Calu3 (cell line): ENCODE measurements at regions not wholly inside any gene's neighbourhood (a gene's known extent, or its start where the extent isn't known, plus 50 kb on each side); places are given as distances from the start of the nearest gene placed in this dataset.

Experiments used
- BruUV-seq: library from RNA; stranded (reverse); fragments of 400-500 nt; replicated peaks from 2 replicates; lab custom pipeline; 2021; lab: Mats Ljungman, UMichigan
- CTCF ChIA-PET: fragments of 300-600 bp; sonication (Branson Sonifier 250); formaldehyde crosslinking; loops from one replicate; lab custom pipeline; 2022; ENCODE audit warnings: antibody characterized with exemption; lab: Charles Lee
- DNase-seq: peaks from one replicate; pipeline ENCODE4 v3.0.0; 2022
- H3K27ac Mint-ChIP-seq: one replicate; pipeline ENCODE4 v1.8.0; 2022; ENCODE audit warnings: mixed read lengths; ENCODE audit not compliant: unreplicated experiment
- H3K27me3 Mint-ChIP-seq: one replicate; pipeline ENCODE4 v1.8.0; 2022; ENCODE audit warnings: mixed read lengths; ENCODE audit not compliant: unreplicated experiment
- H3K36me3 Mint-ChIP-seq: one replicate; pipeline ENCODE4 v1.8.0; 2022; ENCODE audit warnings: mild to moderate bottlenecking, moderate library complexity, mixed read lengths; ENCODE audit not compliant: insufficient read depth, unreplicated experiment
- H3K4me1 Mint-ChIP-seq: one replicate; pipeline ENCODE4 v1.8.0; 2022; ENCODE audit warnings: mild to moderate bottlenecking, low read depth, mixed read lengths; ENCODE audit not compliant: unreplicated experiment
- H3K4me3 Mint-ChIP-seq: one replicate; pipeline ENCODE4 v1.8.0; 2022; ENCODE audit warnings: mild to moderate bottlenecking, low read depth, moderate library complexity, mixed read lengths; ENCODE audit not compliant: unreplicated experiment
- H3K9me3 Mint-ChIP-seq: one replicate; pipeline ENCODE4 v1.8.0; 2022; ENCODE audit warnings: low read depth, mixed read lengths; ENCODE audit not compliant: unreplicated experiment
- intact Hi-C: fragments of 100-400 bp; cut with micrococcal nuclease; formaldehyde crosslinking; loops from one replicate; pipeline ENCODE4 v1.10.0; 2022; ENCODE audit not compliant: unreplicated experiment
- TF ChIP-seq, protein P1 (sequence below): fragments of 200-600 bp; IDR thresholded peaks from one replicate; pipeline ENCODE4 v1.8.0; 2022; ENCODE audit warnings: antibody characterized with exemption; ENCODE audit not compliant: unreplicated experiment

- no peaks in the 10 kb centered on the region for H3K4me1 Mint-ChIP-seq
- H3K27ac Mint-ChIP-seq: no peak overlapping the region
- no peak overlapping the region for H3K4me3 Mint-ChIP-seq
- no peaks in the 10 kb centered on the region for H3K27me3 Mint-ChIP-seq
- no peak for DNase-seq
- no TSS peak for BruUV-seq
- intact Hi-C loops: no loop called here
- CTCF ChIA-PET: no interaction called here
- TF ChIP-seq, protein P1, sequence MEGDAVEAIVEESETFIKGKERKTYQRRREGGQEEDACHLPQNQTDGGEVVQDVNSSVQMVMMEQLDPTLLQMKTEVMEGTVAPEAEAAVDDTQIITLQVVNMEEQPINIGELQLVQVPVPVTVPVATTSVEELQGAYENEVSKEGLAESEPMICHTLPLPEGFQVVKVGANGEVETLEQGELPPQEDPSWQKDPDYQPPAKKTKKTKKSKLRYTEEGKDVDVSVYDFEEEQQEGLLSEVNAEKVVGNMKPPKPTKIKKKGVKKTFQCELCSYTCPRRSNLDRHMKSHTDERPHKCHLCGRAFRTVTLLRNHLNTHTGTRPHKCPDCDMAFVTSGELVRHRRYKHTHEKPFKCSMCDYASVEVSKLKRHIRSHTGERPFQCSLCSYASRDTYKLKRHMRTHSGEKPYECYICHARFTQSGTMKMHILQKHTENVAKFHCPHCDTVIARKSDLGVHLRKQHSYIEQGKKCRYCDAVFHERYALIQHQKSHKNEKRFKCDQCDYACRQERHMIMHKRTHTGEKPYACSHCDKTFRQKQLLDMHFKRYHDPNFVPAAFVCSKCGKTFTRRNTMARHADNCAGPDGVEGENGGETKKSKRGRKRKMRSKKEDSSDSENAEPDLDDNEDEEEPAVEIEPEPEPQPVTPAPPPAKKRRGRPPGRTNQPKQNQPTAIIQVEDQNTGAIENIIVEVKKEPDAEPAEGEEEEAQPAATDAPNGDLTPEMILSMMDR: no peak
- H3K9me3 Mint-ChIP-seq: no peaks in the 10 kb centered on the region
- H3K36me3 Mint-ChIP-seq: no peaks in the 10 kb centered on the region
These were observed 198.3 kb downstream of the NEBL start for GRCh38 chr10:20698837-20699236.

DNA sequence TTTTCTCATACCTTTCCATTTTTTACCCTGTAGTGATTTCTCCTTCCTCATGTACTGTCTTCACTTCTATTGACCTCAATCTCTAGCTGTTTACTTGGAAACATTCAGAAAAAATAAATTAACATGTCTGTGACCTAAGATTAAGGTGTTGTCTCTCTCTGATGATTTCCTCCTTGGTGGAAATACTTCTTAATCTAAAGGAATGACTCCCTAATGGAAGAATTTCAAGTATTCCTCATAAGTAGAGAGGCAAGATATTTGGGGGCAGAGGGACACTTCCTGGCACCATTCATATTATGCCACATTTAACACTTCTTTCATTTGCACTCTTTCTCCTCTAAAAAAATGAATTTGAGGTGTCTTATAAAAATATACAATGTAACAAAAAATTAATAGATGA is 202.8 kb downstream of the NEBL start:
- CTCF ChIA-PET: no interaction called here
- TF ChIP-seq, protein P1: no peak
- H3K27ac Mint-ChIP-seq: no peak overlapping the region
- no peak overlapping the region for H3K4me3 Mint-ChIP-seq
- DNase-seq: no peak
- H3K27me3 Mint-ChIP-seq: no peaks in the 10 kb centered on the region
- H3K36me3 Mint-ChIP-seq: no peaks in the 10 kb centered on the region
- intact Hi-C loops: no loop called here
- no peaks in the 10 kb centered on the region for H3K4me1 Mint-ChIP-seq
- BruUV-seq: no TSS peak
- H3K9me3 Mint-ChIP-seq: no peaks in the 10 kb centered on the region

DNA sequence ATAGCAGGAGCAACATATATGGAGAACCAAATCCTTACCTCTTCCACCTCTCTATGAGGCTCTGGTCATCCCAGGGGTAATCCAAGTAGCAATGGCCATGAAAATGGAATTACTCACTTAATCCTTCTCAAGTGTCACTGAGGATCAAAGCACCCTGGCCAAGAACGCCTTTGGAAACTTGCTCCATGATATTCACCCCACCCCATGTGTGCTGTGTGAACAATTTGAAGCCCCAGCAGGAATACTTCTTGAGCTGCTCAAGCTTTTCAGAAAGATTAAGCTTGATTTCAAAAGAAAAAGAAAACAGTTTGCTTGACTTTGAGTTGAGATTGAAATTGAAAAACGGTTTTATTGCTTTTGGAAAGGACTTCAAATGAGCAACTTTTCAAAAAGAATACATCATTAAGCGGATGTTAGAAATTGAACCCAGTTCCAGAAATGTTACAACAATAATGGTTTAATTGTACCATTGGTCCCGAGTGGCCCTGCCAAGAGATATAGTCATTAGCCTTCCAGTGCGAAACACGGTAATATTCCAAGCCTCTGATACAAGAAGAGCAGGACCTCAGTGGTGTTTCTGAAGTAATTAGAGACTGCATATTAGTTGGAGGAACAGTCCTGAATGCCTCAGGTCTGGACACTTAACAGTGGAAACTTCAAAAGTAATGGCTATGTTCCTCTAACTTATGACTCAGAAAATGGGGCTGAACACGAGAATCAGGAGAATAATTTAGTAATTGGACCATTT is 208.1 kb downstream of the NEBL start:
- no TSS peak for BruUV-seq
- peaks cover under 1% of the 10 kb centered on the region for H3K9me3 Mint-ChIP-seq
- no peaks in the 10 kb centered on the region for H3K4me1 Mint-ChIP-seq
- CTCF ChIA-PET: no interaction called here
- TF ChIP-seq, protein P1: no peak
- DNase-seq: no peak
- no peak overlapping the region for H3K27ac Mint-ChIP-seq
- intact Hi-C loops: no loop called here
- no peak overlapping the region for H3K4me3 Mint-ChIP-seq
- no peaks in the 10 kb centered on the region for H3K36me3 Mint-ChIP-seq
- no peaks in the 10 kb centered on the region for H3K27me3 Mint-ChIP-seq

DNA sequence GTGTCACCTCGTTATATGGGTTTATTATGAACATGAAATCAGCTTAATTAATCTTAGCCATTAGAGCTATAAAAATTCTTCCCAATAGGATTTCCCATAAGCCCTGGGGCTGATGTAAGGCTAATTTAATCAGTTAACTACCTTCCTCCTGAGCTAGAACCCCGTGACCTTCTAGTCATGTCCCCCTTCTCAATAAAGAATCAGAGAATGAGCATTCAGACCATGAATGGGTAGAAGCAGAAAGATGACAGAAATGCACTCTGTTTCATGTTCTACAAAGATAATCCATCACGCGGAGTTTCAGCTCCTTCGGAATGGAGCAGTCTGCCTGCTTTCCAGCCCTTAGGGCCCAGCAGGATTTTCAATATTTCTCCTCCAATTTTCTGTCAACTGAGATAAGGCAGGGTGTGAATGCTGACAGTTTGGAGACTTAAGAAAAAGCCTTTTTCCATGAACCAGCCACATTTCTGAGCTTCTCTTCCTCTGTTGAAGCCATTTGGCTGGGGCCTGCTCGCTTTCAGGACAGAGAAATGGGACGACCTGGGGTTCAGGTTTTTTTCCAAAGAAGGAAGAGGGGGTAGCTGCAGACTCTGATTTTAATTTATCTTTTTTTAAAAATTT is 211.0 kb downstream of the NEBL start:
- no peak overlapping the region for H3K4me3 Mint-ChIP-seq
- H3K27ac Mint-ChIP-seq: no peak overlapping the region
- CTCF ChIA-PET: no interaction called here
- DNase-seq: no peak
- TF ChIP-seq, protein P1: no peak
- H3K36me3 Mint-ChIP-seq: no peaks in the 10 kb centered on the region
- H3K27me3 Mint-ChIP-seq: no peaks in the 10 kb centered on the region
- no TSS peak for BruUV-seq
- H3K9me3 Mint-ChIP-seq: peaks cover 8% of the 10 kb centered on the region
- intact Hi-C loops: no loop called here
- H3K4me1 Mint-ChIP-seq: no peaks in the 10 kb centered on the region
